ENCODE measurements at regions not wholly inside any gene's neighbourhood (a gene's known extent, or its start where the extent isn't known, plus 50 kb on each side); places are given as distances from the start of the nearest gene placed in this dataset.

GRCh38 chr17:51430591-51430990, 170.2 kb downstream of the UTP18 start:
- no peak overlapping the region for H3K23ac ChIP-seq (ENCODE audit: low read length)
- H2AFZ ChIP-seq (ENCODE audit: insufficient read depth, low read length, poor library complexity) = no peak overlapping the region
- no peak overlapping the region for H3K4me3 ChIP-seq (ENCODE audit: low read depth, low read length)
- H3K36me3 ChIP-seq (ENCODE audit: control insufficient read depth in 1 of 2, insufficient read depth in 2 of 2, low read length in 2 of 2) = no peaks in the 10 kb centered on the region
- H3K4me2 ChIP-seq (ENCODE audit: low read length) = no peak overlapping the region
- no peak overlapping the region for H4K91ac ChIP-seq (ENCODE audit: low read depth, low read length)
- H3K4ac ChIP-seq (ENCODE audit: low read depth, low read length) = no peak overlapping the region
- H3K18ac ChIP-seq (ENCODE audit: low read length) = no peak overlapping the region
- H4K8ac ChIP-seq (ENCODE audit: low read depth, low read length) = no peak overlapping the region
- no peak overlapping the region for H3K9ac ChIP-seq (ENCODE audit: low read length)
- no peak overlapping the region for H2BK5ac ChIP-seq (ENCODE audit: low read depth, low read length, poor library complexity)
- DNase-seq = no peak
- H3K4me1 ChIP-seq (ENCODE audit: control insufficient read depth in 1 of 2, insufficient read depth in 2 of 2, low read length in 2 of 2) = peaks cover 2 to 3% of the 10 kb centered on the region in 2 experiments
- no CpG with 5 or more reads among the region's 5 CpGs for WGBS (ENCODE audit: extremely low coverage, insufficient coverage, insufficient read length)
- H3K27ac ChIP-seq (ENCODE audit: low read depth, low read length) = no peak overlapping the region
- no peak overlapping the region for H2BK120ac ChIP-seq (ENCODE audit: insufficient read depth, low read length, poor library complexity)
- no peak overlapping the region for H2AK5ac ChIP-seq (ENCODE audit: low read length)
- no peaks in the 10 kb centered on the region for H3K79me2 ChIP-seq (ENCODE audit: control insufficient read depth, insufficient read depth, low read length, poor library complexity)
- no peak overlapping the region for H4K12ac ChIP-seq (ENCODE audit: low read depth, low read length)
- no peak overlapping the region for H2BK12ac ChIP-seq (ENCODE audit: low read length)
- no peaks in the 10 kb centered on the region for H3K79me1 ChIP-seq (ENCODE audit: low read length)
- no peaks in the 10 kb centered on the region for H3K9me3 ChIP-seq (ENCODE audit: insufficient read depth, low read depth, low read length)
- H3K27me3 ChIP-seq (ENCODE audit: insufficient read depth, low read length) = no peaks in the 10 kb centered on the region
- no peak overlapping the region for H3K14ac ChIP-seq (ENCODE audit: low read length)

GRCh38 chr17:51434434-51435170, 174.3 kb downstream of the UTP18 start:
- WGBS (ENCODE audit: extremely low coverage, insufficient coverage, insufficient read length) = 100% methylated on average over 3 of the region's 7 CpGs
- Histone ChIP-seq H3K18ac (ENCODE audit: low read length) (no peak overlapping the region), H2BK12ac (ENCODE audit: low read length) (no peak overlapping the region), H4K91ac (ENCODE audit: low read depth, low read length) (no peak overlapping the region), H2BK120ac (ENCODE audit: insufficient read depth, low read length, poor library complexity) (no peak overlapping the region), H2BK5ac (ENCODE audit: low read depth, low read length, poor library complexity) (no peak overlapping the region), H3K36me3 (ENCODE audit: control insufficient read depth in 1 of 2, insufficient read depth in 2 of 2, low read length in 2 of 2) (no peaks in the 10 kb centered on the region), H3K4me2 (ENCODE audit: low read length) (no peak overlapping the region), H3K27me3 (ENCODE audit: insufficient read depth, low read length) (no peaks in the 10 kb centered on the region), H2AK5ac (ENCODE audit: low read length) (no peak overlapping the region), H2AFZ (ENCODE audit: insufficient read depth, low read length, poor library complexity) (no peak overlapping the region), H3K9me3 (ENCODE audit: insufficient read depth, low read depth, low read length) (no peaks in the 10 kb centered on the region), H3K23ac (ENCODE audit: low read length) (no peak overlapping the region), H4K12ac (ENCODE audit: low read depth, low read length) (no peak overlapping the region), H3K79me1 (ENCODE audit: low read length) (no peaks in the 10 kb centered on the region), H4K8ac (ENCODE audit: low read depth, low read length) (no peak overlapping the region), H3K79me2 (ENCODE audit: control insufficient read depth, insufficient read depth, low read length, poor library complexity) (no peaks in the 10 kb centered on the region), H3K27ac (ENCODE audit: low read depth, low read length) (no peak overlapping the region), H3K9ac (ENCODE audit: low read length) (no peak overlapping the region), H3K4ac (ENCODE audit: low read depth, low read length) (no peak overlapping the region), H3K4me3 (ENCODE audit: low read depth, low read length) (no peak overlapping the region), H3K14ac (ENCODE audit: low read length) (no peak overlapping the region), H3K4me1 (ENCODE audit: control insufficient read depth in 1 of 2, insufficient read depth in 2 of 2, low read length in 2 of 2) (no peaks in the 10 kb centered on the region)
- peak; percentile 71 to 86 for DNase-seq

GRCh38 chr17:51435171-51435552, 174.8 kb downstream of the UTP18 start:
- DNase-seq = no peak
- Histone ChIP-seq H2BK5ac (ENCODE audit: low read depth, low read length, poor library complexity) (no peak overlapping the region), H4K91ac (ENCODE audit: low read depth, low read length) (no peak overlapping the region)

GRCh38 chr17:51435641-51436091, 175.3 kb downstream of the UTP18 start:
- Histone ChIP-seq H3K9me3 (ENCODE audit: insufficient read depth, low read depth, low read length) (no peaks in the 10 kb centered on the region), H2AFZ (ENCODE audit: insufficient read depth, low read length, poor library complexity) (no peak overlapping the region), H3K79me2 (ENCODE audit: control insufficient read depth, insufficient read depth, low read length, poor library complexity) (no peaks in the 10 kb centered on the region), H3K36me3 (ENCODE audit: control insufficient read depth in 1 of 2, insufficient read depth in 2 of 2, low read length in 2 of 2) (no peaks in the 10 kb centered on the region), H3K4me2 (ENCODE audit: low read length) (no peak overlapping the region), H3K27me3 (ENCODE audit: insufficient read depth, low read length) (no peaks in the 10 kb centered on the region), H4K12ac (ENCODE audit: low read depth, low read length) (no peak overlapping the region), H3K18ac (ENCODE audit: low read length) (no peak overlapping the region), H2BK5ac (ENCODE audit: low read depth, low read length, poor library complexity) (no peak overlapping the region), H3K79me1 (ENCODE audit: low read length) (no peaks in the 10 kb centered on the region), H3K14ac (ENCODE audit: low read length) (no peak overlapping the region), H4K91ac (ENCODE audit: low read depth, low read length) (no peak overlapping the region), H3K23ac (ENCODE audit: low read length) (no peak overlapping the region), H3K4ac (ENCODE audit: low read depth, low read length) (no peak overlapping the region), H4K8ac (ENCODE audit: low read depth, low read length) (no peak overlapping the region), H3K27ac (ENCODE audit: low read depth, low read length) (no peak overlapping the region), H2AK5ac (ENCODE audit: low read length) (no peak overlapping the region), H3K4me1 (ENCODE audit: control insufficient read depth in 1 of 2, insufficient read depth in 2 of 2, low read length in 2 of 2) (no peaks in the 10 kb centered on the region), H2BK12ac (ENCODE audit: low read length) (no peak overlapping the region), H3K4me3 (ENCODE audit: low read depth, low read length) (no peak overlapping the region), H2BK120ac (ENCODE audit: insufficient read depth, low read length, poor library complexity) (no peak overlapping the region), H3K9ac (ENCODE audit: low read length) (no peak overlapping the region)
- no CpG with 5 or more reads among the region's 5 CpGs for WGBS (ENCODE audit: extremely low coverage, insufficient coverage, insufficient read length)
- DNase-seq = no peak

More at GRCh38 chr17:51435171-51435552, 174.8 kb downstream of the UTP18 start:
- Histone ChIP-seq H3K4me1 (ENCODE audit: control insufficient read depth in 1 of 2, insufficient read depth in 2 of 2, low read length in 2 of 2) (no peaks in the 10 kb centered on the region), H3K36me3 (ENCODE audit: control insufficient read depth in 1 of 2, insufficient read depth in 2 of 2, low read length in 2 of 2) (no peaks in the 10 kb centered on the region), H3K14ac (ENCODE audit: low read length) (no peak overlapping the region), H3K79me1 (ENCODE audit: low read length) (no peaks in the 10 kb centered on the region), H3K9ac (ENCODE audit: low read length) (no peak overlapping the region), H3K79me2 (ENCODE audit: control insufficient read depth, insufficient read depth, low read length, poor library complexity) (no peaks in the 10 kb centered on the region), H4K8ac (ENCODE audit: low read depth, low read length) (no peak overlapping the region), H3K4me2 (ENCODE audit: low read length) (no peak overlapping the region), H3K9me3 (ENCODE audit: insufficient read depth, low read depth, low read length) (no peaks in the 10 kb centered on the region), H3K18ac (ENCODE audit: low read length) (no peak overlapping the region), H3K27me3 (ENCODE audit: insufficient read depth, low read length) (no peaks in the 10 kb centered on the region), H3K23ac (ENCODE audit: low read length) (no peak overlapping the region), H3K4ac (ENCODE audit: low read depth, low read length) (no peak overlapping the region), H2AK5ac (ENCODE audit: low read length) (no peak overlapping the region), H3K4me3 (ENCODE audit: low read depth, low read length) (no peak overlapping the region), H3K27ac (ENCODE audit: low read depth, low read length) (no peak overlapping the region), H4K12ac (ENCODE audit: low read depth, low read length) (no peak overlapping the region), H2AFZ (ENCODE audit: insufficient read depth, low read length, poor library complexity) (no peak overlapping the region), H2BK12ac (ENCODE audit: low read length) (no peak overlapping the region), H2BK120ac (ENCODE audit: insufficient read depth, low read length, poor library complexity) (no peak overlapping the region)
- WGBS (ENCODE audit: extremely low coverage, insufficient coverage, insufficient read length) = no CpG with 5 or more reads among the region's 3 CpGs

Measured in trophoblast cell (in vitro differentiated cells and primary cell).